GM12891 (cell line): ENCODE measurements at regions not wholly inside any gene's neighbourhood (a gene's known extent, or its start where the extent isn't known, plus 50 kb on each side); places are given as distances from the start of the nearest gene placed in this dataset.

Experiments
- POLR2A ChIP-seq: IDR thresholded peaks from 2 replicates; pipeline ENCODE4 v1.6.1; 2011; ENCODE audit warnings: low read depth, low read length, control low read depth
- POLR2AphosphoS5 ChIP-seq: IDR thresholded peaks from 2 replicates; pipeline ENCODE4 v1.6.1; 2011; ENCODE audit warnings: low read depth, low read length, control low read depth
- POU2F2 ChIP-seq: IDR thresholded peaks from 2 replicates; pipeline ENCODE4 v1.6.1; 2011; ENCODE audit warnings: low read depth, mild to moderate bottlenecking, control low read depth, low read length, moderate library complexity
- SPI1 ChIP-seq: IDR thresholded peaks from 2 replicates; pipeline ENCODE4 v1.6.1; 2011; ENCODE audit warnings: low read depth, low read length, control low read depth

DNA sequence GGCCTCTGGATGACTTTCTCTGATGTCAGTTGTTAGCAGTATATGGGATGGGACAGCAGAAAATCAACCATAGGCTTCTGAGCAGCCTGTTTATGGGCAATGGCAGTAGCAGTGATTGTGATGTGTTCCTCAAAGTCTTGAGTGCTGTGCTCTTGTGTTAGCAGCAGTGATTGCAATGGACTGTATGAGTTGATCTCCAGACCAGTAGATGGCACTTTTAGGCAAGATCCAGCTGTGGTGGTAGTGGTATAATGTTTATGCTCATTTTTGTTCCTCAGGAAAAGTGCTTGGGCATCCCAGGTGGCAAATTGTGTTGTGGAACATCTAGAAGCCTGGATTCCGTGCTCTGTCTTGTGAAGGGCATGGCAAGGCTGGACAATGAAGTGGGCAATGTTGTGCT lies 181.6 kb upstream of the SYNCRIP start:
- TF ChIP-seq POLR2A (no peak), POLR2AphosphoS5 (no peak), POU2F2 (no peak), SPI1 (no peak)
